Mesendoderm (in vitro differentiated cells): ENCODE measurements at regions not wholly inside any gene's neighbourhood (a gene's known extent, or its start where the extent isn't known, plus 50 kb on each side); places are given as distances from the start of the nearest gene placed in this dataset.

ENCODE experiments used
- DNase-seq: peaks from one replicate; pipeline ENCODE4 v3.0.0; 2013
- H2AK5ac ChIP-seq: 2 replicates; pipeline ENCODE4 v1.6.1; 2013; ENCODE audit warnings: low read length, inconsistent platforms
- H2BK120ac ChIP-seq: 2 replicates; pipeline ENCODE4 v1.6.1; 2013; ENCODE audit warnings: low read depth, mild to moderate bottlenecking, low read length, moderate library complexity, mixed read lengths
- H2BK15ac ChIP-seq: replicated peaks from 2 replicates; pipeline ENCODE4 v1.6.1; 2013; ENCODE audit warnings: low read depth, mild to moderate bottlenecking, moderate library complexity
- H2BK5ac ChIP-seq: 2 replicates; pipeline ENCODE4 v1.6.1; 2013; ENCODE audit warnings: low read length, inconsistent platforms
- H3K18ac ChIP-seq: 2 replicates; pipeline ENCODE4 v1.6.1; 2013; ENCODE audit warnings: mild to moderate bottlenecking, low read length, mixed read lengths
- H3K23ac ChIP-seq: one replicate; pipeline ENCODE4 v1.6.1; 2013; ENCODE audit warnings: low read length
- H3K27ac ChIP-seq: 2 replicates; pipeline ENCODE4 v1.5.1; 2013; ENCODE audit warnings: low read depth, mild to moderate bottlenecking, inconsistent platforms, low read length, moderate library complexity
- H3K27me3 ChIP-seq: 2 replicates; pipeline ENCODE4 v1.6.1; 2013; ENCODE audit warnings: low read length, control low read depth, mild to moderate bottlenecking, inconsistent platforms; ENCODE audit not compliant: insufficient read depth, poor library complexity
- H3K36me3 ChIP-seq: 2 replicates; pipeline ENCODE4 v1.6.1; 2013; ENCODE audit warnings: low read length, inconsistent platforms; ENCODE audit not compliant: control insufficient read depth, insufficient read depth
- H3K4ac ChIP-seq: one replicate; pipeline ENCODE4 v1.6.1; 2013; ENCODE audit warnings: low read depth, mild to moderate bottlenecking, low read length, moderate library complexity
- H3K4me1 ChIP-seq: 2 replicates; pipeline ENCODE4 v1.6.1; 2013; ENCODE audit warnings: low read depth, low read length, inconsistent platforms; ENCODE audit not compliant: control insufficient read depth
- H3K4me2 ChIP-seq: 2 replicates; pipeline ENCODE4 v1.6.1; 2013; ENCODE audit warnings: low read length
- H3K4me3 ChIP-seq: 2 replicates; pipeline ENCODE4 v1.5.1; 2013; ENCODE audit warnings: mild to moderate bottlenecking, low read length
- H3K56ac ChIP-seq: one replicate; pipeline ENCODE4 v1.6.1; 2013; ENCODE audit warnings: low read length
- H3K79me1 ChIP-seq: 2 replicates; pipeline ENCODE4 v1.6.1; 2013; ENCODE audit warnings: low read length, inconsistent platforms
- H3K79me2 ChIP-seq: 2 replicates; pipeline ENCODE4 v1.6.1; 2013; ENCODE audit warnings: mild to moderate bottlenecking, low read length; ENCODE audit not compliant: control insufficient read depth, insufficient read depth
- H3K9ac ChIP-seq: 2 replicates; pipeline ENCODE4 v1.6.1; 2013; ENCODE audit warnings: low read length, inconsistent platforms
- H4K5ac ChIP-seq: one replicate; pipeline ENCODE4 v1.6.1; 2013; ENCODE audit warnings: low read length
- H4K8ac ChIP-seq: one replicate; pipeline ENCODE4 v1.6.1; 2013; ENCODE audit warnings: low read depth, mild to moderate bottlenecking, control low read depth, low read length, moderate library complexity
- WGBS: extraction: QIAGEN DNeasy Blood & Tissue Kit; methylation state at CpG from one replicate; pipeline ENCODE4 v1.1.7; 2013; ENCODE audit warnings: low lambda C conversion rate, missing lambda C conversion rate; ENCODE audit not compliant: insufficient coverage; ENCODE audit errors: extremely low coverage; 5-methylcytosine and 5-hydroxymethylcytosine counted together

DNA sequence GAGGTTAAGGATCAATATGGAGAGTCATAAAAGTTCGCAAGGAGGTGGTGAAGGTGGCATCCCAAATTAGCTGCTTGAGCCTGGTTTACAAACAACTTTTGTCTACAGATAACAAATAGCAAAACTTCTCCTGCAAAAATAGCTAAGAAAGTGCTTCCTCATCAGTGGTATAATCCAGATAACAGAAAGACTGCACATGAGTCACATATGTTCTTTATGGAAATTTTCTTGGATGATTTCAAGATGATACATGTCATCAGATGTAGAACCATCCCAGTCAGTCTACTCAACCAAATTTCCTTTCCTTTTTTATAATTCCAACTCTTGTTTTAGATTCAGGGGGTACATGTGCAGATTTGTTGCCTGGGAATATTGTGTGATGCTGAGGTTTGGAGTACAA is 133.0 kb downstream of the BTG1 start:
- Histone ChIP-seq H2AK5ac (no peak overlapping the region), H3K4ac (no peak overlapping the region), H3K4me3 (no peak overlapping the region), H4K5ac (no peak overlapping the region), H3K56ac (no peak overlapping the region), H3K23ac (no peak overlapping the region), H2BK120ac (no peak overlapping the region), H4K8ac (no peak overlapping the region), H2BK15ac (no peak overlapping the region), H3K4me1 (no peaks in the 10 kb centered on the region), H3K4me2 (no peak overlapping the region), H3K9ac (no peak overlapping the region), H3K27me3 (no peaks in the 10 kb centered on the region), H3K79me2 (no peaks in the 10 kb centered on the region), H3K79me1 (no peaks in the 10 kb centered on the region), H3K36me3 (no peaks in the 10 kb centered on the region), H3K27ac (no peak overlapping the region), H2BK5ac (no peak overlapping the region), H3K18ac (no peak overlapping the region)
- no peak for DNase-seq
- WGBS: no CpG with 5 or more reads among the region's 1 CpG

- no peak overlapping the region for H3K23ac ChIP-seq
- no peak overlapping the region for H2BK15ac ChIP-seq
- H2AK5ac ChIP-seq: no peak overlapping the region
- WGBS: no CpG with 5 or more reads among the region's 10 CpGs
- no peak overlapping the region for H2BK120ac ChIP-seq
- H3K18ac ChIP-seq: no peak overlapping the region
- H3K4me1 ChIP-seq: no peaks in the 10 kb centered on the region
- no peak overlapping the region for H3K4me3 ChIP-seq
- no peak overlapping the region for H3K4me2 ChIP-seq
- no peaks in the 10 kb centered on the region for H3K27me3 ChIP-seq
- H3K79me1 ChIP-seq: no peaks in the 10 kb centered on the region
- no peaks in the 10 kb centered on the region for H3K79me2 ChIP-seq
- H3K36me3 ChIP-seq: no peaks in the 10 kb centered on the region
- no peak overlapping the region for H4K8ac ChIP-seq
- no peak for DNase-seq
- H3K9ac ChIP-seq: no peak overlapping the region
- no peak overlapping the region for H4K5ac ChIP-seq
- H3K4ac ChIP-seq: no peak overlapping the region
- no peak overlapping the region for H3K27ac ChIP-seq
- H3K56ac ChIP-seq: no peak overlapping the region
- H2BK5ac ChIP-seq: no peak overlapping the region
These were observed 134.6 kb downstream of the BTG1 start for GRCh38 chr12:92010853-92011701.

- Histone ChIP-seq H3K56ac (no peak overlapping the region), H3K4me1 (no peaks in the 10 kb centered on the region), H3K4me2 (no peak overlapping the region), H4K5ac (no peak overlapping the region), H3K79me1 (no peaks in the 10 kb centered on the region), H3K27ac (no peak overlapping the region), H2BK15ac (no peak overlapping the region), H4K8ac (no peak overlapping the region), H3K27me3 (no peaks in the 10 kb centered on the region), H3K4me3 (no peak overlapping the region), H3K79me2 (no peaks in the 10 kb centered on the region), H3K36me3 (no peaks in the 10 kb centered on the region), H3K18ac (no peak overlapping the region), H2BK120ac (no peak overlapping the region), H3K23ac (no peak overlapping the region), H3K9ac (no peak overlapping the region), H3K4ac (no peak overlapping the region), H2AK5ac (no peak overlapping the region), H2BK5ac (no peak overlapping the region)
- DNase-seq: no peak
- WGBS: no CpG with 5 or more reads among the region's 2 CpGs
These were observed 135.3 kb downstream of the BTG1 start for GRCh38 chr12:92010368-92010767.

GRCh38 chr12:92008345-92008744 is 137.3 kb downstream of the BTG1 start:
- H2BK5ac ChIP-seq: no peak overlapping the region
- DNase-seq: no peak
- H3K18ac ChIP-seq: no peak overlapping the region
- H3K9ac ChIP-seq: no peak overlapping the region
- H4K8ac ChIP-seq: no peak overlapping the region
- H3K79me1 ChIP-seq: no peaks in the 10 kb centered on the region
- H3K27me3 ChIP-seq: no peaks in the 10 kb centered on the region
- no peaks in the 10 kb centered on the region for H3K4me1 ChIP-seq
- no peak overlapping the region for H3K4ac ChIP-seq
- no peak overlapping the region for H3K56ac ChIP-seq
- H3K4me2 ChIP-seq: no peak overlapping the region
- no peak overlapping the region for H2BK15ac ChIP-seq
- no peak overlapping the region for H2AK5ac ChIP-seq
- no peak overlapping the region for H4K5ac ChIP-seq
- H2BK120ac ChIP-seq: no peak overlapping the region
- H3K27ac ChIP-seq: no peak overlapping the region
- H3K36me3 ChIP-seq: no peaks in the 10 kb centered on the region
- H3K23ac ChIP-seq: no peak overlapping the region
- no peaks in the 10 kb centered on the region for H3K79me2 ChIP-seq
- no peak overlapping the region for H3K4me3 ChIP-seq
- no CpG with 5 or more reads among the region's 5 CpGs for WGBS

- Histone ChIP-seq H3K79me1 (no peaks in the 10 kb centered on the region), H3K9ac (no peak overlapping the region), H3K4me3 (no peak overlapping the region), H3K23ac (no peak overlapping the region), H3K27ac (no peak overlapping the region), H3K36me3 (no peaks in the 10 kb centered on the region), H3K4me2 (no peak overlapping the region), H3K56ac (no peak overlapping the region), H4K8ac (no peak overlapping the region), H2AK5ac (no peak overlapping the region), H2BK5ac (no peak overlapping the region), H3K27me3 (no peaks in the 10 kb centered on the region), H3K18ac (no peak overlapping the region), H2BK120ac (no peak overlapping the region), H3K79me2 (no peaks in the 10 kb centered on the region), H3K4me1 (no peaks in the 10 kb centered on the region), H3K4ac (no peak overlapping the region), H4K5ac (no peak overlapping the region), H2BK15ac (no peak overlapping the region)
- DNase-seq: no peak
- no CpG with 5 or more reads among the region's 9 CpGs for WGBS
These were observed 137.9 kb downstream of the BTG1 start for GRCh38 chr12:92007787-92008186.

- Histone ChIP-seq H3K27me3 (no peaks in the 10 kb centered on the region), H3K4me1 (no peaks in the 10 kb centered on the region), H3K79me2 (no peaks in the 10 kb centered on the region), H2AK5ac (no peak overlapping the region), H3K79me1 (no peaks in the 10 kb centered on the region), H2BK5ac (no peak overlapping the region), H3K23ac (no peak overlapping the region), H3K27ac (no peak overlapping the region), H4K5ac (no peak overlapping the region), H3K9ac (no peak overlapping the region), H3K18ac (no peak overlapping the region), H4K8ac (no peak overlapping the region), H2BK15ac (no peak overlapping the region), H2BK120ac (no peak overlapping the region), H3K56ac (no peak overlapping the region), H3K36me3 (no peaks in the 10 kb centered on the region), H3K4me3 (no peak overlapping the region), H3K4ac (no peak overlapping the region), H3K4me2 (no peak overlapping the region)
- no peak for DNase-seq
- no CpG with 5 or more reads among the region's 3 CpGs for WGBS
These were observed 141.9 kb downstream of the BTG1 start for GRCh38 chr12:92003701-92004100.
